Keratinocyte (primary cell): ENCODE measurements at regions not wholly inside any gene's neighbourhood (a gene's known extent, or its start where the extent isn't known, plus 50 kb on each side); places are given as distances from the start of the nearest gene placed in this dataset.
A peak's percentile ranks its signal among the peaks of the same experiment; 100 is the strongest.

ENCODE experiments used
- DNase-seq: peaks from one replicate; pipeline ENCODE4 v3.0.0-alpha.2; 2011; ENCODE audit warnings: low read depth, missing footprints, low spot score
- FAIRE-seq: peaks from 2 replicates; lab custom pipeline; 2011; peaks lifted over from hg19 to GRCh38; lab: Jason Lieb, UNC
- H2AFZ ChIP-seq: 2 replicates; pipeline ENCODE4 v1.6.0; 2012; ENCODE audit warnings: low read length, control low read depth, inconsistent platforms; ENCODE audit not compliant: control insufficient read depth
- H3K27ac ChIP-seq: 2 replicates; pipeline ENCODE4 v1.5.1; 2011; ENCODE audit warnings: low read length; ENCODE audit not compliant: control insufficient read depth, insufficient read depth
- H3K27me3 ChIP-seq: 3 replicates; pipeline ENCODE4 v1.6.0; 2011; ENCODE audit warnings: low read length; ENCODE audit not compliant: control insufficient read depth, insufficient read depth; ENCODE audit errors: extremely low read depth
- H3K36me3 ChIP-seq, 2 experiments: 2 replicates in 1 of 2; 3 replicates in 1 of 2; pipeline ENCODE4 v1.5.1; 2011; ENCODE audit warnings: low read length in 2 of 2, mild to moderate bottlenecking in 1 of 2; ENCODE audit not compliant: control insufficient read depth in 2 of 2, insufficient read depth in 2 of 2; ENCODE audit errors: extremely low read depth in 1 of 2
- H3K4me1 ChIP-seq: 3 replicates; pipeline ENCODE4 v1.5.1; 2011; ENCODE audit warnings: low read length; ENCODE audit not compliant: control insufficient read depth, insufficient read depth; ENCODE audit errors: extremely low read depth
- H3K4me2 ChIP-seq: 3 replicates; pipeline ENCODE4 v1.6.0; 2011; ENCODE audit warnings: low read depth, low read length; ENCODE audit not compliant: control insufficient read depth, insufficient read depth; ENCODE audit errors: extremely low read depth
- H3K4me3 ChIP-seq, 3 experiments: fragments of 200-600 bp in 1 of 3; sonication (generic) in 1 of 3; 2 replicates in 2 of 3; 3 replicates in 1 of 3; pipeline ENCODE4 v1.5.1; 2011 to 2016; ENCODE audit warnings: low read length in 3 of 3, mild to moderate bottlenecking in 3 of 3, control low read depth in 2 of 3, inconsistent platforms in 1 of 3, low read depth in 1 of 3, mixed read lengths in 1 of 3, mixed run types in 1 of 3, moderate library complexity in 1 of 3; ENCODE audit not compliant: control insufficient read depth in 2 of 3, insufficient read depth in 2 of 3; ENCODE audit errors: extremely low read depth in 1 of 3
- H3K79me2 ChIP-seq: 2 replicates; pipeline ENCODE4 v1.6.0; 2012; ENCODE audit warnings: low read length; ENCODE audit not compliant: control insufficient read depth, insufficient read depth
- H3K9ac ChIP-seq: 3 replicates; pipeline ENCODE4 v1.6.0; 2011; ENCODE audit warnings: low read length; ENCODE audit not compliant: control insufficient read depth, insufficient read depth; ENCODE audit errors: extremely low read depth
- H3K9me1 ChIP-seq: 3 replicates; pipeline ENCODE4 v1.6.0; 2011; ENCODE audit warnings: low read length; ENCODE audit not compliant: control insufficient read depth, insufficient read depth; ENCODE audit errors: extremely low read depth
- H3K9me3 ChIP-seq: 2 replicates; pipeline ENCODE4 v1.5.1; 2012; ENCODE audit warnings: low read depth, low read length; ENCODE audit not compliant: control insufficient read depth
- H4K20me1 ChIP-seq: 3 replicates; pipeline ENCODE4 v1.6.0; 2011; ENCODE audit warnings: low read length; ENCODE audit not compliant: control insufficient read depth, insufficient read depth; ENCODE audit errors: extremely low read depth
- EZH2 ChIP-seq: IDR thresholded peaks from one replicate; pipeline ENCODE4 v1.6.1; 2012; ENCODE audit warnings: inconsistent platforms, mild to moderate bottlenecking, low read length, moderate library complexity
- dilution Hi-C: fragments of 300-500 bp; cut with MboI; formaldehyde crosslinking; loops from one replicate; pipeline ENCODE4 v1.7.0; 2020; ENCODE audit warnings: low sequenced_read_pairs; ENCODE audit not compliant: extremely low pct_ligation_motif_present
- TF ChIP-seq, protein P1 (sequence below), 3 experiments: IDR thresholded peaks in 1 of 3; conservative IDR thresholded peaks in 1 of 3; optimal IDR thresholded peaks in 1 of 3; 2 replicates in 2 of 3; 3 replicates in 1 of 3; pipeline versions ENCODE3 to v1.5.1; 2011; ENCODE audit warnings: low read length in 3 of 3, mild to moderate bottlenecking in 3 of 3, moderate library complexity in 2 of 3, control low read depth in 1 of 3, inconsistent platforms in 1 of 3; ENCODE audit not compliant: insufficient read depth in 2 of 3; ENCODE audit errors: extremely low read depth in 1 of 3

DNA sequence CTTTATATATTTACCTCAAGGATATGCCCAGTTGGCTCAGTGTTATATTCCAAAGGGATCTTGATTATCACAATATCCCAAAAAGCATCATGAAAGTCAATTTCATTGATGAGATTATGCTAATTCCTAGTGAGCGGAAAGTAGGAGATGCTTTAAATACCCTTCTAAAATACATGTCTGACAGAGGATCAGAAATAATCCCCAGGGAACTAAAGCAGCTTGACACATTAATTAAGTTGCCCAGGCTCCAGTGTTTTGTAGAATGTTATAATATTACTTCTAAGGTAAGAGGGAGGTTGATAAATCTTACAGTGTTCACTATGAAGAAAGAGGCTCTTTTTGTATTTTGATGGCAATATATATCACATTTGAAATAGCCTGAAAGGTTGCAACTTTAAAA is 767.5 kb upstream of the ROBO1 start:
- Histone ChIP-seq H3K9me1 (no peaks in the 10 kb centered on the region), H4K20me1 (no peaks in the 10 kb centered on the region), H3K4me3 (no peak overlapping the region), H3K9ac (no peak overlapping the region), H3K27me3 (no peaks in the 10 kb centered on the region), H3K79me2 (no peaks in the 10 kb centered on the region), H3K36me3 (no peaks in the 10 kb centered on the region), H2AFZ (no peak overlapping the region), H3K9me3 (no peaks in the 10 kb centered on the region), H3K4me2 (no peak overlapping the region), H3K27ac (no peak overlapping the region), H3K4me1 (peaks cover 3% of the 10 kb centered on the region)
- DNase-seq (no peak), FAIRE-seq (no peak)
- dilution Hi-C loops = no loop called here
- TF ChIP-seq, protein P1, sequence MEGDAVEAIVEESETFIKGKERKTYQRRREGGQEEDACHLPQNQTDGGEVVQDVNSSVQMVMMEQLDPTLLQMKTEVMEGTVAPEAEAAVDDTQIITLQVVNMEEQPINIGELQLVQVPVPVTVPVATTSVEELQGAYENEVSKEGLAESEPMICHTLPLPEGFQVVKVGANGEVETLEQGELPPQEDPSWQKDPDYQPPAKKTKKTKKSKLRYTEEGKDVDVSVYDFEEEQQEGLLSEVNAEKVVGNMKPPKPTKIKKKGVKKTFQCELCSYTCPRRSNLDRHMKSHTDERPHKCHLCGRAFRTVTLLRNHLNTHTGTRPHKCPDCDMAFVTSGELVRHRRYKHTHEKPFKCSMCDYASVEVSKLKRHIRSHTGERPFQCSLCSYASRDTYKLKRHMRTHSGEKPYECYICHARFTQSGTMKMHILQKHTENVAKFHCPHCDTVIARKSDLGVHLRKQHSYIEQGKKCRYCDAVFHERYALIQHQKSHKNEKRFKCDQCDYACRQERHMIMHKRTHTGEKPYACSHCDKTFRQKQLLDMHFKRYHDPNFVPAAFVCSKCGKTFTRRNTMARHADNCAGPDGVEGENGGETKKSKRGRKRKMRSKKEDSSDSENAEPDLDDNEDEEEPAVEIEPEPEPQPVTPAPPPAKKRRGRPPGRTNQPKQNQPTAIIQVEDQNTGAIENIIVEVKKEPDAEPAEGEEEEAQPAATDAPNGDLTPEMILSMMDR (optimal IDR thresholded peaks at IDR 0.05 in 1 of 3, IDR thresholded peaks at IDR 0.05 in 1 of 3, conservative IDR thresholded peaks at IDR 0.05 in 1 of 3; ENCODE audit: extremely low read depth in 1 of 3, insufficient read depth in 2 of 3, low read length in 3 of 3) = no peak
- TF ChIP-seq EZH2 = no peak

DNA sequence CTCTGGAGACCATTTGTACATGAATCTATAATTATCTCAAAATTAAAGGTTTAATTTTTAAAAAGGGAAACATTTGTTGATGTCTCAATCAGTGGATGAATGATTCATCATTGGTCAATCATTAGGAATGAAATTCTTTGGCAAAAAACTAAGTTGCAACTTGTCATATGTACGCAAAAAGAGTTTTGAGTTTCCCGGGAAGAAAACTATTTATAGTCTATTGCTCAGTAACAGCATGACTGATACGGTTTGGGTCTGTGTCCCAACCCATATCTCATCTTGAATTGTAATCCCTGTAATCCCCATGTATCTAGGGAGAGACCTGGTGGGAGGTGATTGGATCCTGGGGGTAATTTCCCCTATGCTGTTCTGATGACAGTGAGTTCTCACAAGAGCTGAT is 765.8 kb upstream of the ROBO1 start:
- no peaks in the 10 kb centered on the region for H3K9me3 ChIP-seq
- FAIRE-seq = peak; percentile 17
- dilution Hi-C loops = no loop called here
- H2AFZ ChIP-seq = peak overlapping the region; percentile 67
- H3K27me3 ChIP-seq = no peaks in the 10 kb centered on the region
- H3K4me1 ChIP-seq = peaks cover 3% of the 10 kb centered on the region
- no peak for TF ChIP-seq EZH2
- TF ChIP-seq, protein P1 (optimal IDR thresholded peaks at IDR 0.05 in 1 of 3, IDR thresholded peaks at IDR 0.05 in 1 of 3, conservative IDR thresholded peaks at IDR 0.05 in 1 of 3; ENCODE audit: extremely low read depth in 1 of 3, insufficient read depth in 2 of 3, low read length in 3 of 3) = no peak
- H3K4me2 ChIP-seq = no peak overlapping the region
- no peaks in the 10 kb centered on the region for H3K79me2 ChIP-seq
- H3K9ac ChIP-seq = no peak overlapping the region
- no peaks in the 10 kb centered on the region for H3K9me1 ChIP-seq
- H3K36me3 ChIP-seq = no peaks in the 10 kb centered on the region
- no peaks in the 10 kb centered on the region for H4K20me1 ChIP-seq
- DNase-seq = no peak
- H3K27ac ChIP-seq = peak overlapping the region; percentile 60
- H3K4me3 ChIP-seq = no peak overlapping the region
